ENCODE measurements at regions not wholly inside any gene's neighbourhood (a gene's known extent, or its start where the extent isn't known, plus 50 kb on each side); places are given as distances from the start of the nearest gene placed in this dataset.

DNA sequence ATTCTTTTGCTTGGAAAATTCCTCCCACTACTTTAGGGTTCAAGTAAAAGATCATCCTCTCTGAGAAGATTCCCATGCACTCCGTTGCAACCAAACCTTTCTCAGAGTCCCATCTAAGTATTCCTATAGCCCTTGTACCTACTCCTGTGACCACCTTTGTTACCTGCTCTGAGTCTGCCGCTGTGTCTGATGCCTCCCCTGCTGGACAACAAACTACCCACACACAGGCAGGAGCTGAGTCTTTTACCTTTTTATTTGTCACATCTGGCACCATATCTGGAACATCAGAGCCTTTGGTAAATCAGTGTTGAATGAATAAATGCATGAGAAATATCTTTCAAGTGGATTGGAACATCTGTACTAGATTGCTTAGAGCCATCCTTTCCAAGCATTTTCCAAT lies 82.1 kb upstream of the FLRT2 start:
- TF ChIP-seq, protein P1, sequence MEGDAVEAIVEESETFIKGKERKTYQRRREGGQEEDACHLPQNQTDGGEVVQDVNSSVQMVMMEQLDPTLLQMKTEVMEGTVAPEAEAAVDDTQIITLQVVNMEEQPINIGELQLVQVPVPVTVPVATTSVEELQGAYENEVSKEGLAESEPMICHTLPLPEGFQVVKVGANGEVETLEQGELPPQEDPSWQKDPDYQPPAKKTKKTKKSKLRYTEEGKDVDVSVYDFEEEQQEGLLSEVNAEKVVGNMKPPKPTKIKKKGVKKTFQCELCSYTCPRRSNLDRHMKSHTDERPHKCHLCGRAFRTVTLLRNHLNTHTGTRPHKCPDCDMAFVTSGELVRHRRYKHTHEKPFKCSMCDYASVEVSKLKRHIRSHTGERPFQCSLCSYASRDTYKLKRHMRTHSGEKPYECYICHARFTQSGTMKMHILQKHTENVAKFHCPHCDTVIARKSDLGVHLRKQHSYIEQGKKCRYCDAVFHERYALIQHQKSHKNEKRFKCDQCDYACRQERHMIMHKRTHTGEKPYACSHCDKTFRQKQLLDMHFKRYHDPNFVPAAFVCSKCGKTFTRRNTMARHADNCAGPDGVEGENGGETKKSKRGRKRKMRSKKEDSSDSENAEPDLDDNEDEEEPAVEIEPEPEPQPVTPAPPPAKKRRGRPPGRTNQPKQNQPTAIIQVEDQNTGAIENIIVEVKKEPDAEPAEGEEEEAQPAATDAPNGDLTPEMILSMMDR (IDR thresholded peaks at IDR 0.05; ENCODE audit: poor library complexity): no peak
- no peak for TF ChIP-seq EZH2 (IDR thresholded peaks at IDR 0.05; ENCODE audit: borderline replicate concordance)
- TF ChIP-seq EZH2phosphoT487 (IDR thresholded peaks at IDR 0.05; ENCODE audit: low read depth, severe bottlenecking, unreplicated experiment): no peak
- H3K4me2 ChIP-seq: no peak overlapping the region
- H3K36me3 ChIP-seq (replicated peaks; ENCODE audit: insufficient read depth, low read depth): no peaks in the 10 kb centered on the region
- no peaks in the 10 kb centered on the region for H3K27me3 ChIP-seq
- H3K27ac ChIP-seq: no peak overlapping the region
- H3K9me2 ChIP-seq (replicated peaks; ENCODE audit: insufficient read depth): no peaks in the 10 kb centered on the region
- no peak overlapping the region for H3K4me3 ChIP-seq
- no peaks in the 10 kb centered on the region for H3K4me1 ChIP-seq (ENCODE audit: insufficient read depth)
- no peak overlapping the region for H2AFZ ChIP-seq
- no peaks in the 10 kb centered on the region for H3K9me3 ChIP-seq (ENCODE audit: low read depth)
- H3K79me2 ChIP-seq: no peaks in the 10 kb centered on the region
- H4K20me1 ChIP-seq (ENCODE audit: insufficient read depth, poor library complexity, severe bottlenecking): no peaks in the 10 kb centered on the region
- no peak for DNase-seq (ENCODE audit: low spot score)
- WGBS (ENCODE audit: low lambda C conversion rate, missing lambda C conversion rate): 79% methylated on average over 2 of the region's 2 CpGs

DNA sequence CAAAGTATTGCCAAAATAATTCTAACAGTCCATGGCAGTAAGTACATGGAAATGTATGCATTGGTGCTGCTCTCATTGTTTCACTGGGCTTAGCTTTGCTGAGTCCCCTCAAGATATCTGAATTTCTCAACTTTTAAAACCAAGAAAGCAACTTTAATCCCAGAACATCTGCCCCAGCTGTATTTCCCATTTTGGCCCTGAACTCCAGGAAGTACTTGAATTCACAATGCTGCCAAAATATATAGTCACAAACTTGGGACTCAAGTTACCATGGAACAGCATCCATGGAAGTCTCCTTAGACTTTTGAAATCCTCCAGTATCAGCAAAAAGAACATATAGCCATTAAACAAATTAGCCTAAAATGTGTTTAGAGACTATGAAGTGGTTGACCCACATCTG lies 78.5 kb upstream of the FLRT2 start:
- Histone ChIP-seq H3K4me2 (no peak overlapping the region), H3K9me2 (replicated peaks; ENCODE audit: insufficient read depth) (no peaks in the 10 kb centered on the region), H3K36me3 (replicated peaks; ENCODE audit: insufficient read depth, low read depth) (no peaks in the 10 kb centered on the region), H3K27me3 (no peaks in the 10 kb centered on the region), H3K79me2 (no peaks in the 10 kb centered on the region), H3K9me3 (ENCODE audit: low read depth) (no peaks in the 10 kb centered on the region), H2AFZ (no peak overlapping the region), H3K27ac (no peak overlapping the region), H3K4me3 (no peak overlapping the region), H3K4me1 (ENCODE audit: insufficient read depth) (no peaks in the 10 kb centered on the region), H4K20me1 (ENCODE audit: insufficient read depth, poor library complexity, severe bottlenecking) (no peaks in the 10 kb centered on the region)
- no peak for DNase-seq (ENCODE audit: low spot score)
- TF ChIP-seq, protein P1 (IDR thresholded peaks at IDR 0.05; ENCODE audit: poor library complexity): no peak
- TF ChIP-seq EZH2phosphoT487 (IDR thresholded peaks at IDR 0.05; ENCODE audit: low read depth, severe bottlenecking, unreplicated experiment) (no peak), EZH2 (IDR thresholded peaks at IDR 0.05; ENCODE audit: borderline replicate concordance) (no peak)

DNA sequence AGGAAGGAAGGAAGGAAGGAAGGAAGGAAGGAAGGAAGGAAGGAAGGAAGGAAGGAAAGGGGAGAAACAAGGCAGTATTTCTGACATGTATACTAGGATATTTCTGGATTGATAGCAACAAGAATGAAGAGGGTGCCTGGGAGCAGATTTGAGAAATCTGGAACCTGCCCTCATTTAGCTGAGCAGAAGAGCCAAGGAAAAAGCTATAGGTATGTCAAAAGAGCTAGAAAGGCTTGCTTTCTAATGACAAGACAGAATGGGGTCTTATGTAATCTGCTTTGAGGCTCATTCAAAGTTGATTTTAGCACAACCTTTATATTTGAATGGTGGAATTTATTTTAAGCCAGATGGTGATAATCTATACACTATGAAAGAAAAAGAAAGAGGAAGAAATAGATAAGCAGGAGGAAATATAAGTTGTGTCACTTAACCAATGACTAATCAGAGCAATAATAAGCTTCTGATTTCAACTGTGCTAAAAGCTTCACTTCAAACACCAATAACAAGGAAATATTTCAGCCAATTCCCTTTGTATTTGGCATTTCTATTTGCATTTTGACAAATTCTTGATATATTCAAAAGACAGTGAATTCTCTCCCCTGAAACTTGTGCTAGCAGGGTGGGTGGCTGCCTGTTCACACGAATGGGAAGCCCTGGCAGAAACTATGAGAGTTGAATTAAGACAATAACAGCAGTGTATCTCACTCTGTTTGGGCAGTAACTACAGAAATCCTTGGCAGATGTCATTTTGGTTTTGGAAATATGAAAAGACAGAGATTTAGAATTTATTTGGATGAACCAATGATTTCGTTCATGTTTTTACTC lies 76.3 kb upstream of the FLRT2 start:
- Histone ChIP-seq H3K4me3 (no peak overlapping the region), H4K20me1 (ENCODE audit: insufficient read depth, poor library complexity, severe bottlenecking) (no peaks in the 10 kb centered on the region), H3K36me3 (replicated peaks; ENCODE audit: insufficient read depth, low read depth) (no peaks in the 10 kb centered on the region), H3K9me3 (ENCODE audit: low read depth) (no peaks in the 10 kb centered on the region), H3K4me1 (ENCODE audit: insufficient read depth) (no peaks in the 10 kb centered on the region), H3K27me3 (no peaks in the 10 kb centered on the region), H3K4me2 (no peak overlapping the region), H3K79me2 (no peaks in the 10 kb centered on the region), H3K27ac (no peak overlapping the region), H3K9me2 (replicated peaks; ENCODE audit: insufficient read depth) (no peaks in the 10 kb centered on the region), H2AFZ (no peak overlapping the region)
- DNase-seq (ENCODE audit: low spot score): no peak
- 90% methylated on average over 2 of the region's 2 CpGs for WGBS (ENCODE audit: low lambda C conversion rate, missing lambda C conversion rate)
- TF ChIP-seq, protein P1 (IDR thresholded peaks at IDR 0.05; ENCODE audit: poor library complexity): no peak
- TF ChIP-seq EZH2 (IDR thresholded peaks at IDR 0.05; ENCODE audit: borderline replicate concordance): no peak
- no peak for TF ChIP-seq EZH2phosphoT487 (IDR thresholded peaks at IDR 0.05; ENCODE audit: low read depth, severe bottlenecking, unreplicated experiment)
